ENCODE measurements at regions not wholly inside any gene's neighbourhood (a gene's known extent, or its start where the extent isn't known, plus 50 kb on each side); places are given as distances from the start of the nearest gene placed in this dataset.
"Not testable (repeated sequence)": the region's sequence is repeated elsewhere in the genome, so short reads cannot be mapped to it uniquely, and the experiment has no call there.

DNA sequence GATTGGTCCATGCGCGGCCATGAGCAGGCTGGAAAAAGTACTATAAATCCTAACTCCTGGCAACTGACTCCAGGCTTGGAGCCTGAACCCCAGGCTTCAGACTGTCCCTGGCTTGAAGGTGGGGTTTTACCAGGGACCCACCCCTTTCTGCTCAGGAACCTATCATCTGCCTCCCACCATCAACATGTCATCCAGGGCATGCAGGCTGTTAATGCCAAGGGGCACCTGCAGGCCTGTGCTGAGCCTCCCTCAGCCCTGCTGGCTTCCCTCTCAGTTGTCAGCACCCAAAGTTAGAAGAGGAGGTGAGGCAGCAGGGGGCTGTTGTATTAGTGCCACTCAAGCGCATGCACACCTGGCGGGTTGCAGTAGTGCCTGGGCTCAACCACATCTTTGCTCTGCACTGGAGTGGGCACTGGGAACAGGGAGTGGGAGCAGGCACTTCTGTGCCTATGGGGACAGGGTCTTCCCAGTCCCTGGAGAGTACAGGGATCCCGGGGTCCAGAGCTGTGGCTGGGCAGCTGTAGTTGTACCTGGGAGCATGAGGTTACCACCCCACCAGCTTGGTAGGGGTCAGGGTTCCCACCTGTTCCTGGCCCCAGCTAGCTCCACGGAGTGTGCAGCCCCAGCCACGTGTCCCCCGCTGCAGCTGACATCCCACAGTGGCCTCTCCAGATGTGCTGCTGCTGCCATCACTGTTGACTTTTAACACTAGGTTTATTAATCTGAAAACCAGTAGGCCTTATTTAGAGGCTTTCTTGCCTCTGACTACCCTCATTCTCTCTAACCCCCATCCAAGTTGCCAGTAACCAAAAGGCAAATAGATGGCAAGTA, 306.2 kb upstream of the RIOK2 start:
- no peak for DNase-seq

GRCh38 chr5:97494465-97494864, 311.4 kb upstream of the RIOK2 start:
- no peak for DNase-seq

DNA sequence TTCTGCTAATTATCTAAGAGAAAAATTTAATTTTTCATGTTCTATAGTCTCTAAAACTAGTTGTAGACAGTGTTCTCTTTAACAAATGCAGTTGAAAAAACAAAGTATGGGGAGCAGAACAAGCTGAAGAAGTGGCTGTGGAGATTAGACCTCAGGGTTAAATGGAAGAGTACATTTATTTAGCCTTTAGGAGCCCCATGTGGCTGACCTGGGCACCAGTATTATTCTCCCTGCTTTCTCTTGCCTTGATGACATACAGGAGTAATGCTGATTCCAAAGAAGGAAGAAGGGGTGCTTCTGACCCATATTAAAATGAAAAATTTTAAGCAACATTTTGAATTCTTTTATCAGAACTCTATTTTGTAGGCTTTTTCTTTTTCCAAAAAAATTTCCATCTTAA, 312.3 kb upstream of the RIOK2 start:
- DNase-seq: no peak

GRCh38 chr5:97496037-97496436, 313.0 kb upstream of the RIOK2 start:
- DNase-seq: no peak

- no peak for DNase-seq
Observed at GRCh38 chr5:97498657-97499056, 315.6 kb upstream of the RIOK2 start.

GRCh38 chr5:97499605-97500004, 316.6 kb upstream of the RIOK2 start:
- no peak for DNase-seq

DNA sequence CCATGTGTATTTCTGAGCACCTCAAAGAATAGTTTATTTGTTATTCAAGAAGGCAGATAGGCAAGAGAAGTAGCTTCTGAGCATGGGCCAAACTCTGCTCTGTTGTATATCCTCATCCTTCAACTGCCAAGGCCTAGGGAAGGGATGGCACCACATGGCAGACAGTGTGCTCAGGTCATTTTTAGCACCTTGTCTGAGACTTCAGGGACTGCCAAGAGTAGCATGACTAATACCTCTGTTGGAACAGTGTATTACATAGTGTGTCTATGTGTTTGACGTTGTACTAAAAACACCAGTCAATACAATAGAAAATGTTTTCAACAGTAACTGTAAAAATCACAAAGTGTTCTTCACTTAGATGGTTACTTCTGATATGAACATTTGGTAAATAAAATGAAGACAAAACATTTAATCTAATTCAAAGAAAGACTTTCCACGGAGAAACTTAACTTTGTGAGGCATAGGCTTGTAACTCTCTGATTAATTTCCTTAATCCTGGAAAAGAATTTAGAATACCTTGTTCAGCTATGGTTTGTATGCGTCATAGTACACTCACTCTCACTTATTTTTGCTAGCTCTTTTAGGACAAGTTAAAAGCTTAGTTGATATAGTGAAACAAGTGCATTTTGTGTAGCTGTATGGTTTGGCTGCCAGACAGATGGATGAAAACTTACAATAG, 318.4 kb upstream of the RIOK2 start:
- no peak for DNase-seq

GRCh38 chr5:97501965-97502305, 318.9 kb upstream of the RIOK2 start:
- no peak for DNase-seq

GRCh38 chr5:97508864-97509263, 325.8 kb upstream of the RIOK2 start:
- no peak for DNase-seq

GRCh38 chr5:97519565-97519964, 336.5 kb upstream of the RIOK2 start:
- not testable (repeated sequence) for DNase-seq

DNA sequence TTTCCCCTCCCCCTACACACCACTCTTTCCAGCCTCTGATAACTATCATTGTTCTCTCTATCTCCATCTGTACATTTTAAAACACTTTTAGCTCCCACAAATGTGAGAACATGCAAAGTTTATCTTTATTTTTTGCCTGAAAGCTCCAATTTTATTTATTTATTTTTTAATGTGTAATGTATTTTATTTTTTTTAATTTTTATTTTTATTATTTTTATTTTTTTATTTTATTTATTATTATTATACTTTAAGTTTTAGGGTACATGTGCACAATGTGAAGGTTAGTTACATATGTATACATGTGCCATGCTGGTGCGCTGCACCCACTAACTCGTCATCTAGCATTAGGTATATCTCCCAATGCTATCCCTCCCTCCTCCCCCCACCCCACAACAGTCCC, 340.3 kb upstream of the RIOK2 start:
- not testable (repeated sequence) for DNase-seq

DNA sequence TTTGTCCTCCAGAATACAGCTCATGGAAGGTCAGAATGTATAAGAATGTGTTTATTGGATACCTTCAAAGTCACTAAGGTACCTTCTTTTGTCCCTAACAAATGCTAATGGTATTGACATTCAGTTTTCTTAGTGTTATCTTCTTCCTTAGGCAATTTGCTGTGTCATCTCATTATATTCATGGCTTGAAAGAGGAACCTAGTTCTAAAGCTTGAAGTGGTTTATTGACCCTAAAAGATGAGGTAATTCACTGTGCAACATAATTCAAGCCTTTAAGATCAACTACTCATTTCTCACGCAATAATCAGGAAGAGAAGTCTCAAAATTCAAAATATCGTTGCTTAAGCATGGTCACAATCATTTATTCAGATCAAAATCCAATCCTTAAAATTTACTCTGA, 342.7 kb upstream of the RIOK2 start:
- peak; percentile 76 for DNase-seq

DNA sequence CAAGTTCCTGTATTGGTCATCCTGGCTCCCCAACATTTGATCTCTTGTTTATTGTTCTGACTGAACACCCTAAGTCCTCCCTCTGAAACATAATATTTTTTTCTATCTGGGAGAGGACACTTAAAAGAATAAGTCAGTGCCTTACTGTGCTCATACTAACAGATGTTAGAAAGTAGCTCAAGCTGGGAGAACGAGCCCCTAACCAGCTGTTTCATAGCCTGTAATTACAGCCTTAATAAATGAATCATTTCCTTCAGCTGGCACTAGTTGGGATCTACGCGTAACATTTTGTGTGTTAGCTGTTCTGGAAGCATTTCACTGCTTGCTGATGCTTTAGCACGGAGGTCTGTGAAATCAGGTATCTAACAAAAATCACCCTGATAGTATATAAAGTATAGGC, 345.9 kb upstream of the RIOK2 start:
- no peak for DNase-seq

GRCh38 chr5:97529354-97529985, 346.4 kb upstream of the RIOK2 start:
- DNase-seq: no peak

DNA sequence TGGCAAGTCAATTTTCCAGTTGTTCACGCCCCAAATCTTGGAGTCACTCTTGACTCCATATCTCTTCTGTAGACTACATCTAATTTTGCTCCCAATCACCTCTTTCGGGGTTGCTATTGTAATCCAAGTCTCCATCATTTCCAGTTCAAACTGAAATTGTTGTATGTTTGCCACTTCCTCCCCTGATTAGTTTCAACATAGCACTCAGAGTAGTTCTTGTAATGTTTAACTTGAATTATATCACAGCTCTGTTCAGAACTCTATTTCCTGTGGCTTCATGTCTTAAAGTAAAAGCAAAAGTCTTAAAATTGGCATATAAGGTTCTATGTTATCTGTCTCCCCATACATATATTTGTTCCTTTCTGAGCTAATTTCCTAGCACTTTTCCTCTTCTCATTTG, 348.5 kb upstream of the RIOK2 start:
- DNase-seq: no peak

- peak; percentile 47 for DNase-seq
Observed at GRCh38 chr5:97534166-97534565, 351.1 kb upstream of the RIOK2 start.

DNA sequence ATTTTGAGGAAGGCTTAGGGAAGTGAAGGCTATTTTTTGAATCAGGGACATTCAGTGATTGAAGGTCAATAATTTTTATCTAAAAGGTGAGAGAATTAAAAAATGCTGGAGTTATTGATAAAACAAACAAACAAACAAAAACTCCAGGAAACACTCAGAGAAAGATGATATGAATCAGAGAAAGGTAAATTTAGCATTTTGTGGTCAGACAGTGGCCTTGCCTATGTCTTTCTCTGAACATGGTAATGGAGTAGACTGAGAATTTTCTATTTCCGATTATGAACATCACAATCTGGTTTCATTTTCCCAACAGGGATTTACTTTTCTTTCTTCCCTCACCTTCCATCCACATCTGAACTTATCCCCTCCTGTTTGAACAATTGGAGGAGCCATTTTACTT, 353.6 kb upstream of the RIOK2 start:
- no peak for DNase-seq

GRCh38 chr5:97538912-97539311, 355.9 kb upstream of the RIOK2 start:
- DNase-seq: no peak

DNA sequence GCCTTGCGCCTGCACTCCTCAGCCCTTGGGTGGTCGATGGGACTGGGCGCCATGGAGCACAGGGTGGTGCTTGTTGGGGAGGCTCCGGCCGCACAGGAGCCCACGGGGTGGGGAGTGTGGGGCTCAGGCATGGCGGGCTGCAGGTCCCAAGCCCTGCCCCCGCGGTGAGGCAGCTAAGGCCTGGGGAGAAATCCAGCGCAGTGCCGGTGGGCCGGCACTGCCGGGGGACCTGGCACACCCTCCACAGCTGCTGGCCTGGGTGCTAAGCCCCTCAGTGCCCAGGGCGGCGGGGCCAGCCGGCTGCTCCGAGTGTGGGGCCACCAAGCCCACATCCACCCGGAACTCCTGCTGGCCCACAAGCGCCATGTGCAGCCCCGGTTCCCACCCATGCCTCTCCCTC, 358.8 kb upstream of the RIOK2 start:
- DNase-seq: no peak

DNA sequence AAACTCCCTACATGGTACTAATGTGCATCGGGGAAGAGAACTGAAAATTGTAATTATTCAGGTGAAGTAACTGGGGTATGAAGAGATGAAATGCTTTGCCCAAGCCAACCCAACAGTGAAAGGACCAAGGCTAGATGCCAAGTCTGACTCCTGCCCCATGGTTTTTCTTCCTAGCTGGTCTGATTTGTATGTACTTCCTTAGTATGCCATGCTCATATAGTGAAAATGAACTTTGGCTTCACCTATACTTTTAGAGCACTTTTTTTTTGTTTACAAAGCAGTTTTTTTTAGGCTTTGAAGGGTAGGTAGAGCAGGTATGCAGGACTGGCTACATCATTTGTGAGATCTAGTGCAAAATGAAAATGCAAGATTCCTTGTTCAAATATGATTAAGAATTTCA, 359.4 kb upstream of the RIOK2 start:
- DNase-seq: no peak

GRCh38 chr5:97543166-97543565, 360.1 kb upstream of the RIOK2 start:
- no peak for DNase-seq

DNA sequence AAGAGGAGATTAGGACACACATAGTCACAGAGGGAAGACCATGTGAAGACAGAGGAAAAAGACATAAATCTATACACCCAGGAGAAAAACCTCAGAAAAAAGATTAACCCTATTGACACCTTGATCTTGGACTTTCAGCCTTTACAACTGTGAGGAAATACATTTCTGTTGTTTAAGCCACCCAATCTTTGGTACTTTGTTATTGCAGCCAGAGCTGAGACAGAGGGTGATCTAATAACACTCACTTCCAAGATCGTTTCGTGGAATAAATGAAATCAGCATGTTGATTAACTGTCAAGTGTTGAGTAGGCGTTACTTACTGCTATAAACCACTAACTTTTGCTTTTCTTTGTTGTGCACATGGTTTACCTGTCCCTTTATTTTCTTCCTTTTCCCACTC, 361.2 kb upstream of the RIOK2 start:
- no peak for DNase-seq

DNA sequence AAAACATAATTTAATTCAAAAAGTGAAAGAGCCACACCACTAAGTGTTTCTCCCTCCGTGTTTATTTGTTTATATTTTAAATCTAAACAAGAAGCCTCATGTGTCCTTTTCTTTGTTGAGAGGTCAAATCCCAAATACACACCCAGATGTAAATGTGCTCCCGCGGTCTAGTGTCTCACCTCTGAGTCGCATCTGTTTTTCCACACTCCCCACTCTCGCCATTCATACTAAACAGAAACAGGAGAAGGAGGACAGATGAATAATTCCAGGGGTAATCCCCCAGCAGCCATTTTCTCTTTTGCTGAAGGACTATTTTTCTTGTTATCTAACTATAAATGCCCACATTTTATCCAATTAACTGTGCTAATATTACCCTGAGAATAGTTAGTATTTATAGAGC, 361.6 kb upstream of the RIOK2 start:
- no peak for DNase-seq

DNA sequence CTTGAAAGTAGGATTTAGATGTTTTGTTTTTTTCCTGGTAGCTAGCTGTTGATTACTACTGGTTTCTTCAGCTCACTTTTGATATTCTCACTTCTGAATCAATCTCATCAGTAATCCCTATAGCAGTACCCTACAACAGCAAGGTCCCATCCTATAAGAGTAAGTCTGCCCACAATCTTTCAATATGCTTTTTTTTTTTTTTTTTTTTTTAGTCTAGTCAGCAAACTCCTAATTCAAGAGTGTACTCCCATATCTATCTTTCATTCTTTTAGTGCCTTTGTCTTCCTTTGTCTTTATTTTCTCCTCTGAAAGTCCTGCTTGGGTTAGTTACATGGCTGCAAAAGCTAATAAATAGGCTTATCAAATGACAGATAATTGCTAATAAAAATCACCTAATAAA, 362.4 kb upstream of the RIOK2 start:
- DNase-seq: no peak

All from SIG-M5 (cell line).